Endodermal cell (in vitro differentiated cells): ENCODE measurements at regions not wholly inside any gene's neighbourhood (a gene's known extent, or its start where the extent isn't known, plus 50 kb on each side); places are given as distances from the start of the nearest gene placed in this dataset.

Experiments used
- DNase-seq: peaks from one replicate; pipeline ENCODE4 v3.0.0-alpha.2; 2017
- H3K27ac ChIP-seq: 2 replicates; pipeline ENCODE4 v1.5.1; 2013; ENCODE audit warnings: mild to moderate bottlenecking, low read depth, low read length, moderate library complexity
- H3K27me3 ChIP-seq: 2 replicates; pipeline ENCODE4 v1.6.1; 2013; ENCODE audit warnings: mild to moderate bottlenecking, low read length, moderate library complexity; ENCODE audit not compliant: insufficient read depth, control insufficient read depth, poor library complexity, severe bottlenecking
- H3K36me3 ChIP-seq: 2 replicates; pipeline ENCODE4 v1.7.0; 2013; ENCODE audit warnings: mild to moderate bottlenecking, low read length, moderate library complexity; ENCODE audit not compliant: control insufficient read depth, insufficient read depth
- H3K4me1 ChIP-seq: one replicate; pipeline ENCODE4 v1.7.0; 2013; ENCODE audit warnings: low read length; ENCODE audit not compliant: control insufficient read depth, insufficient read depth
- H3K4me3 ChIP-seq: 2 replicates; pipeline ENCODE4 v1.5.1; 2013; ENCODE audit warnings: mild to moderate bottlenecking, low read length, moderate library complexity
- H3K9ac ChIP-seq: 2 replicates; pipeline ENCODE4 v1.6.1; 2013; ENCODE audit warnings: mild to moderate bottlenecking, low read length, moderate library complexity; ENCODE audit not compliant: poor library complexity, severe bottlenecking; ENCODE audit errors: extremely low read depth
- H3K9me3 ChIP-seq: 2 replicates; pipeline ENCODE4 v1.6.1; 2013; ENCODE audit warnings: mild to moderate bottlenecking, low read length, moderate library complexity; ENCODE audit not compliant: control insufficient read depth
- H3K27ac Mint-ChIP-seq: 2 replicates; pipeline ENCODE4 v1.8.0; 2020; ENCODE audit warnings: mixed read lengths
- H3K27me3 Mint-ChIP-seq: 2 replicates; pipeline ENCODE4 v1.8.0; 2021; ENCODE audit warnings: mild to moderate bottlenecking, mixed read lengths; ENCODE audit not compliant: insufficient read depth
- H3K36me3 Mint-ChIP-seq: 2 replicates; pipeline ENCODE4 v1.8.0; 2020; ENCODE audit warnings: low read depth, mixed read lengths
- H3K4me1 Mint-ChIP-seq: 2 replicates; pipeline ENCODE4 v1.8.0; 2020; ENCODE audit warnings: mixed read lengths
- H3K4me3 Mint-ChIP-seq: 2 replicates; pipeline ENCODE4 v1.8.0; 2020; ENCODE audit warnings: mild to moderate bottlenecking, moderate library complexity, mixed read lengths
- H3K9me3 Mint-ChIP-seq: 2 replicates; pipeline ENCODE4 v1.8.0; 2020; ENCODE audit warnings: mild to moderate bottlenecking, mixed read lengths
- WGBS, 2 experiments: methylation state at CpG; one replicate each; pipeline versions ENCODE4 v1.1.5 to v1.1.7; 2013; ENCODE audit warnings: missing lambda C conversion rate in 2 of 2, mixed read lengths in 1 of 2; ENCODE audit not compliant: insufficient coverage in 1 of 2, insufficient read length in 1 of 2; 5-methylcytosine and 5-hydroxymethylcytosine counted together
- TF ChIP-seq, protein P1 (sequence below): fragments of 200-600 bp; sonication (generic); conservative IDR thresholded peaks from 2 replicates; pipeline ENCODE4 v1.5.0; 2021; ENCODE audit warnings: antibody characterized with exemption, mild to moderate bottlenecking

DNA sequence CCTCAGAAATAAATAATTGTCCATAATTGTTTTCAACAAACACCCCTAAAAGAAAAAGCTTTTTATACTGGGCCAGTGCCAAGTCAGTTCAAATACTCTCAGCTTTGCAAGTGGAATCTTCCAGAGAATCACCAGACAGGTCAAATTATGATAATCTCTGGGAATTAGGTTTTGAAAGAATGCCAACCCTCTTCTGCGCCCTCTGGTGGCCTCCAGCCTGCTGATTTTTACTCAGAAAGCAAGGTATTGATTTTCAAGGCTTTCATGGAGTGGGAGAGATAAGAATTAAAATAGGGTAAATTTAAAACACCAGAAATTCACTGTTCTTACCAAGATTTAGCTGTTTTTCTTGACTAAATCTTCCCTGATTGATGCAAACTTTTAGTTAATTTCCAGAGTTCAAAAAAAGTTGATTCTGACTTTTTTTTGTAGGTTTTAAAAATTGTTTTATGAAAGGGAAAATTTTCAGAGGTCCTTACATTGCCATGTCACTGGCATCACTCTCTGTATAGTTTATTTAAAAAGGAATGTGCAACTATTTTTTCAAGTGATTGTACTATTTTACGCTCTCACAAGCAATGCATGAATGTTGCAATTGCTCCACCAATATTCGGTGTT is 282.9 kb upstream of the TNP1 start:
- TF ChIP-seq, protein P1, sequence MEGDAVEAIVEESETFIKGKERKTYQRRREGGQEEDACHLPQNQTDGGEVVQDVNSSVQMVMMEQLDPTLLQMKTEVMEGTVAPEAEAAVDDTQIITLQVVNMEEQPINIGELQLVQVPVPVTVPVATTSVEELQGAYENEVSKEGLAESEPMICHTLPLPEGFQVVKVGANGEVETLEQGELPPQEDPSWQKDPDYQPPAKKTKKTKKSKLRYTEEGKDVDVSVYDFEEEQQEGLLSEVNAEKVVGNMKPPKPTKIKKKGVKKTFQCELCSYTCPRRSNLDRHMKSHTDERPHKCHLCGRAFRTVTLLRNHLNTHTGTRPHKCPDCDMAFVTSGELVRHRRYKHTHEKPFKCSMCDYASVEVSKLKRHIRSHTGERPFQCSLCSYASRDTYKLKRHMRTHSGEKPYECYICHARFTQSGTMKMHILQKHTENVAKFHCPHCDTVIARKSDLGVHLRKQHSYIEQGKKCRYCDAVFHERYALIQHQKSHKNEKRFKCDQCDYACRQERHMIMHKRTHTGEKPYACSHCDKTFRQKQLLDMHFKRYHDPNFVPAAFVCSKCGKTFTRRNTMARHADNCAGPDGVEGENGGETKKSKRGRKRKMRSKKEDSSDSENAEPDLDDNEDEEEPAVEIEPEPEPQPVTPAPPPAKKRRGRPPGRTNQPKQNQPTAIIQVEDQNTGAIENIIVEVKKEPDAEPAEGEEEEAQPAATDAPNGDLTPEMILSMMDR = peak; percentile 85
- H3K4me1 Mint-ChIP-seq = peaks cover 10% of the 10 kb centered on the region
- peaks cover 6% of the 10 kb centered on the region for H3K36me3 Mint-ChIP-seq
- H3K9me3 Mint-ChIP-seq = peaks cover 38% of the 10 kb centered on the region
- Histone ChIP-seq H3K4me3 (peak overlapping the region; percentile 50), H3K9ac (no peak overlapping the region), H3K4me1 (peaks cover 6% of the 10 kb centered on the region), H3K27ac (no peak overlapping the region), H3K9me3 (peaks cover 49% of the 10 kb centered on the region), H3K36me3 (no peaks in the 10 kb centered on the region), H3K27me3 (no peaks in the 10 kb centered on the region)
- no peak overlapping the region for H3K27ac Mint-ChIP-seq
- no peak overlapping the region for H3K4me3 Mint-ChIP-seq
- peaks cover 5% of the 10 kb centered on the region for H3K27me3 Mint-ChIP-seq
- WGBS, 2 experiments = 73% methylated on average over 3 of the region's 3 CpGs; no CpG with 5 or more reads in 1 of the 2 experiments
- DNase-seq = peak; percentile 87

DNA sequence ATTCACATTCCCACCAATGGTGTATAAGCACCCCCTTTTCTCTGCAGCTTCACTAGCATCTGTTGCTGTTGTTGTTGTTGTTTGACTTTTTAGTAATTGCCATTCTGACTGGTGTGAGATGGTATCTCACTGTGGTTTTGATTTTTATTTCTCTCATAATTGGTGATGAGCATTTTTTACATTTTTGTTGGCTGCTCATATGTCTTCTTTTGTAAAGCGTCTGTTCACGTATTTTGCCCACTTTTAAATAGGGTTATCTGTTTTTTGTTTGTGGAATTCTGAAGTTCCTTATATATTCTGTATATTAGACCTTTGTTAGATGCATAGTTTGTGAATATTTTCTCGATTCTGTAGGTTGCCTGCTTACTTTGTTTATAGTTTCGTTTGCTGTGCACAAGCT is 278.4 kb upstream of the TNP1 start:
- Mint-ChIP-seq H3K4me3 (no peak overlapping the region), H3K36me3 (peaks cover 7% of the 10 kb centered on the region), H3K27me3 (peaks cover 5% of the 10 kb centered on the region), H3K9me3 (peaks cover 54% of the 10 kb centered on the region), H3K27ac (no peak overlapping the region), H3K4me1 (no peaks in the 10 kb centered on the region)
- no peaks in the 10 kb centered on the region for H3K27me3 ChIP-seq
- no peak overlapping the region for H3K9ac ChIP-seq
- 84 to 100% methylated on average over 2 to 4 of the region's 4 CpGs for WGBS, 2 experiments
- H3K36me3 ChIP-seq = no peaks in the 10 kb centered on the region
- TF ChIP-seq, protein P1 = no peak
- peaks cover 67% of the 10 kb centered on the region for H3K9me3 ChIP-seq
- DNase-seq = no peak
- no peak overlapping the region for H3K27ac ChIP-seq
- H3K4me1 ChIP-seq = no peaks in the 10 kb centered on the region
- peak overlapping the region; percentile 38 for H3K4me3 ChIP-seq

DNA sequence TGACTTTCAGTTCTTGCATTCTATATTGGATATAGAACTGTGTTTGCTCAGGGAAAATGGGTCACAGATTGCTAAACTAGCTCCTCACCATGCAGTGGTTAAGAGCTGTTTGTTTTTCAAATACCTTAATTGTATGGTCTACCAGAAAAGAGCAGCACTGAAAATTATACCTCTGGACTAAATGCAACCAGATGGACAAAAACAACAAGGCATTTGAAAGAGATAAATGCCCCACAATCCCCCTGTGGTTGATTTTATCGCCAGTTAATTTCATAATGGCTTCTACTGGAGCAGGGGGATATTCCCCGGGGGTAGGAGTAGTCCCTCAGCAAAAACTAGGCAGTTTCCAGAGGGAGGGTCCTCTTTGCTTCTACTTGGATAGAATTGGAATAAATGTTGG is 267.9 kb upstream of the TNP1 start:
- Histone ChIP-seq H3K36me3 (no peaks in the 10 kb centered on the region), H3K9ac (no peak overlapping the region), H3K4me1 (no peaks in the 10 kb centered on the region), H3K27ac (no peak overlapping the region), H3K9me3 (no peaks in the 10 kb centered on the region), H3K4me3 (no peak overlapping the region), H3K27me3 (peaks cover 4% of the 10 kb centered on the region)
- peaks cover 23% of the 10 kb centered on the region for H3K27me3 Mint-ChIP-seq
- peaks cover 12% of the 10 kb centered on the region for H3K4me1 Mint-ChIP-seq
- no peak overlapping the region for H3K4me3 Mint-ChIP-seq
- no peak for DNase-seq
- H3K36me3 Mint-ChIP-seq = no peaks in the 10 kb centered on the region
- H3K9me3 Mint-ChIP-seq = no peaks in the 10 kb centered on the region
- TF ChIP-seq, protein P1 = no peak
- H3K27ac Mint-ChIP-seq = no peak overlapping the region
- WGBS, 2 experiments = 83 to 92% methylated on average over 1 to 2 of the region's 2 CpGs
